ENCODE measurements at regions not wholly inside any gene's neighbourhood (a gene's known extent, or its start where the extent isn't known, plus 50 kb on each side); places are given as distances from the start of the nearest gene placed in this dataset.

DNA sequence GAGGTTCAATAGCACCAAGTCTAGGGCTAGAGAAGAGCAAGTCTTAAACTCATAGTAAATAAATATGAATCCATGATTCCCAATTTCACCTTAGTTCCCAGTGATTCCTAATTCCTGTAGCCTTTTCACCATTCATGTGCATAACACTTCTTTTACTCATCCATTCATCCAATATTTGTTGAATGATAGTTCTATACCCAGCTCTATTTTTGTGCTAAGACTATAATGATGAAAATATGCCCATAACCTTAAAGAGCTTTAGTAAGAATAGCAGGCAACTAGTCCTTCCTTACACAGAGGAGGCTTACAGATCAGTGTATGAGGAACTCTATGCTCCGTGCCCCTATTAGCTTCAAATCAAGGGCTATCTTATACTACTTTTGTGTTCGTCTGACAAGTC is 280.2 kb upstream of the CHRM2 start:
- H3K9me2 ChIP-seq (ENCODE audit: insufficient read depth), result peaks cover 2% of the 10 kb centered on the region; the same call in 1 of the 2 replicates
- no peaks in the 10 kb centered on the region for H3K36me3 ChIP-seq (ENCODE audit: low read depth)
- no peak for DNase-seq
- H3F3A ChIP-seq (ENCODE audit: insufficient read depth, low read depth), result no peaks in the 10 kb centered on the region
- no peak overlapping the region for H3K4me2 ChIP-seq
- POLR2A ChIA-PET (ENCODE audit: unreplicated experiment), result no interaction called here
- no TSS peak for BruUV-seq (replicated peaks)
- CTCF ChIA-PET, result no interaction called here
- H4K20me1 ChIP-seq (ENCODE audit: insufficient read depth), result no peaks in the 10 kb centered on the region
- intact Hi-C loops (cut with micrococcal nuclease; ENCODE audit: unreplicated experiment), result no loop called here
- no peaks in the 10 kb centered on the region for H3K4me1 ChIP-seq (replicated peaks; ENCODE audit: insufficient read depth)
- no peak overlapping the region for H3K4me3 ChIP-seq
- H3K9me3 ChIP-seq (ENCODE audit: insufficient read depth, low read depth), result no peaks in the 10 kb centered on the region
- no peaks in the 10 kb centered on the region for H3K79me2 ChIP-seq (ENCODE audit: low read depth)
- no peaks in the 10 kb centered on the region for H3K27me3 ChIP-seq (ENCODE audit: insufficient read depth, low read depth)
- H3K27ac ChIP-seq, result no peak overlapping the region
- no peak overlapping the region for H2AFZ ChIP-seq
- TF ChIP-seq EZH2 (IDR thresholded peaks at IDR 0.05; ENCODE audit: low read depth), result no peak

DNA sequence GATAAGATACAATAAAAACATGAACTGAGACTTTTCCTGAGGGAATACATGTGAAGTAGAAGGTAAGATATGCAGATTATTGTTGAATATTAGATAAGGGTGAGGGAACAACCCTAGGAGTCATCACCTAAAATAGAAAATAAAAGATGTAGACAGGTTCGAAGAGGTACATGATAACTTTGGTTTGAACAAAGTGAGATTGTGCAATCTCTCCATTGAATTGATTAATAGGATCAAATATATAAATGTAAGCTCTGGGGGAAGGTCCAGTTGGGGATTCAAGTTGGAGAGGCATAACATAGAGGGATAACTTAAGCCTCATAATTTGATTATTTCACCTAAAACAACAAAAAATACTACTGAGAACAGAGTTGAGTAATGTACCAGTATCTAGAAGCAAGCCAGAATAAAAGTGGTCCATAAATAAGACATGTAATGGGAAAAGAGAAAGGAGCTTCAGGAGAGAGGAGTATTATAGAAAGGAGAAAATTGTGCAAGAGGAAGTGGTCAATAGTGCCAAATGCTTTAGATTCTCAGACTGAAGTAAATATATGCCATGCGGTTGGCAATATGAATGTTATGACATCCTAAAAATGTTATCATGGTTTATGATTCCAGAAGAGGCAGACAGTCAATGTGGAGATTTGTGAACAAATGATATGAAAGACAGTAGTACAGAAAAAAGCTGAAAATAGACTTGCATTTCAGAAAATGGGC is 282.3 kb upstream of the CHRM2 start:
- no peak for DNase-seq
- no peak overlapping the region for H2AFZ ChIP-seq
- no peaks in the 10 kb centered on the region; the same call in 1 of the 2 replicates for H3K9me2 ChIP-seq (ENCODE audit: insufficient read depth)
- H3K27me3 ChIP-seq (ENCODE audit: insufficient read depth, low read depth), result no peaks in the 10 kb centered on the region
- no peaks in the 10 kb centered on the region for H3K9me3 ChIP-seq (ENCODE audit: insufficient read depth, low read depth)
- ChIA-PET CTCF (no interaction called here), POLR2A (ENCODE audit: unreplicated experiment) (no interaction called here)
- no peaks in the 10 kb centered on the region for H3K79me2 ChIP-seq (ENCODE audit: low read depth)
- no peaks in the 10 kb centered on the region for H4K20me1 ChIP-seq (ENCODE audit: insufficient read depth)
- no peak overlapping the region for H3K4me3 ChIP-seq
- intact Hi-C loops (cut with micrococcal nuclease; ENCODE audit: unreplicated experiment), result no loop called here
- no peaks in the 10 kb centered on the region for H3F3A ChIP-seq (ENCODE audit: insufficient read depth, low read depth)
- no peak for TF ChIP-seq EZH2 (IDR thresholded peaks at IDR 0.05; ENCODE audit: low read depth)
- TF ChIP-seq, protein P1, sequence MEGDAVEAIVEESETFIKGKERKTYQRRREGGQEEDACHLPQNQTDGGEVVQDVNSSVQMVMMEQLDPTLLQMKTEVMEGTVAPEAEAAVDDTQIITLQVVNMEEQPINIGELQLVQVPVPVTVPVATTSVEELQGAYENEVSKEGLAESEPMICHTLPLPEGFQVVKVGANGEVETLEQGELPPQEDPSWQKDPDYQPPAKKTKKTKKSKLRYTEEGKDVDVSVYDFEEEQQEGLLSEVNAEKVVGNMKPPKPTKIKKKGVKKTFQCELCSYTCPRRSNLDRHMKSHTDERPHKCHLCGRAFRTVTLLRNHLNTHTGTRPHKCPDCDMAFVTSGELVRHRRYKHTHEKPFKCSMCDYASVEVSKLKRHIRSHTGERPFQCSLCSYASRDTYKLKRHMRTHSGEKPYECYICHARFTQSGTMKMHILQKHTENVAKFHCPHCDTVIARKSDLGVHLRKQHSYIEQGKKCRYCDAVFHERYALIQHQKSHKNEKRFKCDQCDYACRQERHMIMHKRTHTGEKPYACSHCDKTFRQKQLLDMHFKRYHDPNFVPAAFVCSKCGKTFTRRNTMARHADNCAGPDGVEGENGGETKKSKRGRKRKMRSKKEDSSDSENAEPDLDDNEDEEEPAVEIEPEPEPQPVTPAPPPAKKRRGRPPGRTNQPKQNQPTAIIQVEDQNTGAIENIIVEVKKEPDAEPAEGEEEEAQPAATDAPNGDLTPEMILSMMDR (conservative IDR thresholded peaks at IDR 0.05), result no peak
- H3K4me2 ChIP-seq, result no peak overlapping the region
- no peak overlapping the region for H3K27ac ChIP-seq
- no peaks in the 10 kb centered on the region for H3K36me3 ChIP-seq (ENCODE audit: low read depth)
- no peaks in the 10 kb centered on the region for H3K4me1 ChIP-seq (replicated peaks; ENCODE audit: insufficient read depth)
- no TSS peak for BruUV-seq (replicated peaks)

DNA sequence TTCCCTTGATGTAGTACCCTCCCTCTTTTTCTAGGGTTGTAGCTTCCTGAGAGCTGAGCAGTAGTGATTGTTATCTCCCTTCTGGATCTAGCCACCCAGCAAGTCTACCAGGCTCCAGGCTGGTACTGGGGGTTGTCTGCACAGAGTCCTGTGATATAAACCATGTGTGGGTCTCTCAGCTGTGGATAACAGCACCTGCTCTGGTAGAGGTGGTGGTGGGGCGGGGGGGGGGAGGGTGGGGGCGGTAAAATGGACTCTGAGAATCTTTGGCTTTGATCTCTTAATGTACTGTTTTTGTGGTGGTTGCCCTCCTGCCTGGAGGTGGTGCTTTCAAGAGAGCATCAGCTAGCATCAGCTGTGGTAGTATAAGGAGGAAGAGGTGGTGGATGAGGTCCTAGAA is 302.0 kb upstream of the CHRM2 start:
- H3K36me3 ChIP-seq (ENCODE audit: low read depth), result no peaks in the 10 kb centered on the region
- H3K4me3 ChIP-seq, result no peak overlapping the region
- ChIA-PET CTCF (interaction anchor here (0.7 kb wide), 1 partner anchor 117 kb away, joined by 3 read pairs; no protein-coding TSS in a partner anchor), POLR2A (ENCODE audit: unreplicated experiment) (interaction anchor here (0.6 kb wide), 1 partner anchor 127 kb away, joined by 14 read pairs; no protein-coding TSS in a partner anchor)
- intact Hi-C loops (cut with micrococcal nuclease; ENCODE audit: unreplicated experiment), result no loop called here
- H3K79me2 ChIP-seq (ENCODE audit: low read depth), result no peaks in the 10 kb centered on the region
- no peaks in the 10 kb centered on the region for H3K27me3 ChIP-seq (ENCODE audit: insufficient read depth, low read depth)
- H2AFZ ChIP-seq, result no peak overlapping the region
- no peak overlapping the region for H3K27ac ChIP-seq
- no peaks in the 10 kb centered on the region for H3K9me2 ChIP-seq (ENCODE audit: insufficient read depth)
- no peak overlapping the region for H3K4me2 ChIP-seq
- TF ChIP-seq, protein P1 (conservative IDR thresholded peaks at IDR 0.05), result no peak
- TF ChIP-seq EZH2 (IDR thresholded peaks at IDR 0.05; ENCODE audit: low read depth), result no peak
- H3F3A ChIP-seq (ENCODE audit: insufficient read depth, low read depth), result no peaks in the 10 kb centered on the region; the same call in 1 of the 2 replicates
- H3K4me1 ChIP-seq (replicated peaks; ENCODE audit: insufficient read depth), result no peaks in the 10 kb centered on the region
- no peak for DNase-seq
- BruUV-seq (replicated peaks), result no TSS peak
- H4K20me1 ChIP-seq (ENCODE audit: insufficient read depth), result no peaks in the 10 kb centered on the region
- 0 out of 2 replicates have a peak, but pooled peaks cover 6% of the 10 kb centered on the region for H3K9me3 ChIP-seq (ENCODE audit: insufficient read depth, low read depth)

DNA sequence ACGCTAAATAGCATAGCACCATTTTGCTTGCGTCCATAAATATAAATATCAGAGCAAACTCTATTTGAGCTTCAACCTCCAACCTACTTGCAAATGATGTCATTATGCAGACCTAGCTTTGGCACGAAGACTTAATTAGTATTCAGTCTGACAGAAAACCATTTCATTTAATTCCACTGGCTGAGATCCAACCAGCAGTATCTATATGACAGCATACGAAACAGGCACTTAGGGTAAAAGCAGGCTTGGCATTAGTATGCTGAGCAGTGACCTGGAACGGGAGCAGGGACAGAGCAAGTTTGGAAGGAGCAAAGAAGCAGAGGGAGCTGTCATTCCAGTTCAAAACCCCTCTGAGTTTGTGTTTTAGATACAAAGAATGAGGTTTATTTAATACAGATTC is 312.5 kb upstream of the CHRM2 start:
- no peaks in the 10 kb centered on the region for H3K9me3 ChIP-seq (ENCODE audit: insufficient read depth, low read depth)
- intact Hi-C loops (cut with micrococcal nuclease; ENCODE audit: unreplicated experiment), result no loop called here
- POLR2A ChIA-PET (ENCODE audit: unreplicated experiment), result no interaction called here
- no peaks in the 10 kb centered on the region for H3K36me3 ChIP-seq (ENCODE audit: low read depth)
- H3K79me2 ChIP-seq (ENCODE audit: low read depth), result no peaks in the 10 kb centered on the region
- no peaks in the 10 kb centered on the region for H3K27me3 ChIP-seq (ENCODE audit: insufficient read depth, low read depth)
- no TSS peak for BruUV-seq (replicated peaks)
- no peak overlapping the region for H3K27ac ChIP-seq
- no peaks in the 10 kb centered on the region for H3K9me2 ChIP-seq (ENCODE audit: insufficient read depth)
- no peak for DNase-seq
- no peak overlapping the region for H3K4me2 ChIP-seq
- CTCF ChIA-PET, result no interaction called here
- no peak overlapping the region for H3K4me3 ChIP-seq
- no peak for TF ChIP-seq EZH2 (IDR thresholded peaks at IDR 0.05; ENCODE audit: low read depth)
- TF ChIP-seq, protein P1 (conservative IDR thresholded peaks at IDR 0.05), result no peak
- no peaks in the 10 kb centered on the region for H3K4me1 ChIP-seq (replicated peaks; ENCODE audit: insufficient read depth)
- H2AFZ ChIP-seq, result no peak overlapping the region
- no peaks in the 10 kb centered on the region for H4K20me1 ChIP-seq (ENCODE audit: insufficient read depth)
- no peaks in the 10 kb centered on the region for H3F3A ChIP-seq (ENCODE audit: insufficient read depth, low read depth)

Measured in PC-9 (cell line).